ENCODE measurements at regions not wholly inside any gene's neighbourhood (a gene's known extent, or its start where the extent isn't known, plus 50 kb on each side); places are given as distances from the start of the nearest gene placed in this dataset.

- TF ChIP-seq POLR2A (IDR thresholded peaks at IDR 0.05) (no peak), CTCF (IDR thresholded peaks at IDR 0.05) (no peak)
- Histone ChIP-seq H3K4me1 (no peaks in the 10 kb centered on the region), H3K36me3 (no peaks in the 10 kb centered on the region), H3K27ac (no peak overlapping the region), H3K4me3 (no peak overlapping the region), H3K9me3 (no peaks in the 10 kb centered on the region), H3K27me3 (no peaks in the 10 kb centered on the region)
- no peak for DNase-seq
Measured at GRCh38 chr16:8108991-8109509, 481.3 kb downstream of the TMEM114 start.

GRCh38 chr16:8107296-8107695, 483.0 kb downstream of the TMEM114 start:
- Histone ChIP-seq H3K27me3 (no peaks in the 10 kb centered on the region), H3K4me1 (no peaks in the 10 kb centered on the region), H3K9me3 (no peaks in the 10 kb centered on the region), H3K36me3 (no peaks in the 10 kb centered on the region), H3K4me3 (no peak overlapping the region), H3K27ac (no peak overlapping the region)
- TF ChIP-seq CTCF (IDR thresholded peaks at IDR 0.05), result no peak
- no peak for TF ChIP-seq POLR2A (IDR thresholded peaks at IDR 0.05)
- DNase-seq, result no peak

- H3K4me1 ChIP-seq, result no peaks in the 10 kb centered on the region
- H3K9me3 ChIP-seq, result no peaks in the 10 kb centered on the region
- no peaks in the 10 kb centered on the region for H3K27me3 ChIP-seq
- no peak for TF ChIP-seq CTCF (IDR thresholded peaks at IDR 0.05)
- TF ChIP-seq POLR2A (IDR thresholded peaks at IDR 0.05), result no peak
- no peak for DNase-seq
- no peak overlapping the region for H3K27ac ChIP-seq
- H3K36me3 ChIP-seq, result no peaks in the 10 kb centered on the region
- H3K4me3 ChIP-seq, result no peak overlapping the region
Measured at GRCh38 chr16:8103649-8104289, 486.5 kb downstream of the TMEM114 start.

GRCh38 chr16:8099586-8099985, 490.7 kb downstream of the TMEM114 start:
- TF ChIP-seq CTCF (IDR thresholded peaks at IDR 0.05), result no peak
- no peak for TF ChIP-seq POLR2A (IDR thresholded peaks at IDR 0.05)
- Histone ChIP-seq H3K4me1 (no peaks in the 10 kb centered on the region), H3K9me3 (no peaks in the 10 kb centered on the region), H3K27me3 (no peaks in the 10 kb centered on the region), H3K4me3 (no peak overlapping the region), H3K36me3 (no peaks in the 10 kb centered on the region), H3K27ac (no peak overlapping the region)
- no peak for DNase-seq

GRCh38 chr16:8098947-8099512, 491.3 kb downstream of the TMEM114 start:
- H3K4me3 ChIP-seq, result no peak overlapping the region
- no peaks in the 10 kb centered on the region for H3K9me3 ChIP-seq
- H3K27ac ChIP-seq, result no peak overlapping the region
- no peak for DNase-seq
- no peaks in the 10 kb centered on the region for H3K4me1 ChIP-seq
- no peaks in the 10 kb centered on the region for H3K36me3 ChIP-seq
- no peaks in the 10 kb centered on the region for H3K27me3 ChIP-seq
- TF ChIP-seq CTCF (IDR thresholded peaks at IDR 0.05), result no peak
- TF ChIP-seq POLR2A (IDR thresholded peaks at IDR 0.05), result no peak
